GM18520 (cell line): ENCODE measurements at regions not wholly inside any gene's neighbourhood (a gene's known extent, or its start where the extent isn't known, plus 50 kb on each side); places are given as distances from the start of the nearest gene placed in this dataset.

Experiments used
- ATAC-seq: cut with Tn5 transposase; IDR thresholded peaks from one replicate; pipeline ENCODE4 v1.9.1; 2021; ENCODE audit not compliant: unreplicated experiment

- no peak for ATAC-seq
These were observed 171.4 kb downstream of the PTN start for GRCh38 chr7:137172105-137172590.

GRCh38 chr7:137169282-137169698 is 174.2 kb downstream of the PTN start:
- no peak for ATAC-seq

GRCh38 chr7:137167609-137168008 is 175.9 kb downstream of the PTN start:
- no peak for ATAC-seq

GRCh38 chr7:137166363-137166762 is 177.2 kb downstream of the PTN start:
- no peak for ATAC-seq

- ATAC-seq: no peak
These were observed 177.7 kb downstream of the PTN start for GRCh38 chr7:137165786-137166185.

GRCh38 chr7:137165241-137165640 is 178.3 kb downstream of the PTN start:
- ATAC-seq: no peak

- no peak for ATAC-seq
These were observed 179.3 kb downstream of the PTN start for GRCh38 chr7:137164251-137164650.

GRCh38 chr7:137160236-137160635 is 183.3 kb downstream of the PTN start:
- ATAC-seq: no peak

GRCh38 chr7:137157256-137157655 is 186.3 kb downstream of the PTN start:
- ATAC-seq: no peak

GRCh38 chr7:137151690-137152052 is 191.9 kb downstream of the PTN start:
- ATAC-seq: no peak

- no peak for ATAC-seq
These were observed 192.4 kb downstream of the PTN start for GRCh38 chr7:137151041-137151689.

GRCh38 chr7:137147338-137147720 is 196.2 kb downstream of the PTN start:
- no peak for ATAC-seq

GRCh38 chr7:137146552-137147337 is 196.8 kb downstream of the PTN start:
- ATAC-seq: no peak

- ATAC-seq: no peak
These were observed 197.5 kb downstream of the PTN start for GRCh38 chr7:137146012-137146455.

- no peak for ATAC-seq
These were observed 201.2 kb downstream of the PTN start for GRCh38 chr7:137142376-137142775.

GRCh38 chr7:137135654-137136350 is 207.7 kb downstream of the PTN start:
- ATAC-seq: no peak

GRCh38 chr7:137130751-137131158 is 212.8 kb downstream of the PTN start:
- ATAC-seq: no peak

- no peak for ATAC-seq
These were observed 214.5 kb downstream of the PTN start for GRCh38 chr7:137129025-137129424.

GRCh38 chr7:137127806-137128205 is 215.7 kb downstream of the PTN start:
- ATAC-seq: no peak

- no peak for ATAC-seq
These were observed 216.5 kb downstream of the PTN start for GRCh38 chr7:137127058-137127457.

- no peak for ATAC-seq
These were observed 221.4 kb downstream of the PTN start for GRCh38 chr7:137122145-137122544.

- ATAC-seq: peak; percentile 74
These were observed 222.8 kb downstream of the PTN start for GRCh38 chr7:137120690-137121089.
